ENCODE measurements at regions not wholly inside any gene's neighbourhood (a gene's known extent, or its start where the extent isn't known, plus 50 kb on each side); places are given as distances from the start of the nearest gene placed in this dataset.

DNA sequence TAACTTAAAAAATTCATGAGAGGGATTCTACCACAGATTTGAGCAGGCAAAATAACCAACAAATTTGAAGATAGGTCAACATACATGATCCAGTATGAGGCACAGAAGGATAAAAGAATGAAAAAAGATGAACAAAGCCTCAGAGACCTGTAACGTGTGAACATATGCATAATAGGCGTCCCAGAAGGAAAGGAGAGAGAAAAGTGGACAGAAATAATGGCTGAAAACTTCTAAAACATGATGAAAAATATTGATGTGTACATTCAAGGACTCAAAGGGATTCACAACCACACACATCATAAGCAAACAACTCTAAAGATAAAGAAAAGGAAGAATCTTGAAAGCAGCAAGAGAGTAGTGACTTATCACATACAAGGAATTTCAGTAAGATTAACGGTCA is 100.1 kb upstream of the PARD3B start:
- intact Hi-C loops (cut with DNase I; ENCODE audit: low total_unique reads): no loop called here

DNA sequence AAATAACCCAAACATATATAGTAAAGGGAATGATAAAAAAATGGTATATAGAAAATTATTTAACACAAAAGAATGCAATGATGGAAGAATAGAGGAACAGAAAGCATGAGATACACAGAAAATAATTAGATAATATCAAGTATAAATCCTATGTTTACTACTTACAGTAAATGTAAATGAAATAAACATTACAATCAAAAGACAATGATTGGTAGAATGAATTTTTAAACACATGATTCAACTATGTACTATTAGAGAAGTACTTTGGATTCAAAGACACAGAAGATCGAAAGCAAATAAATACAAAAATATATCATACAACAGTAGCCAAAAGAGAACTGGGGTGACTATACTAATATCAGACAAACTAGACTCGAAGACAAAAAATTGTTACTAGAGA is 97.6 kb upstream of the PARD3B start:
- in situ Hi-C loops (cut with MboI; ENCODE audit: low sequenced_read_pairs in 4 of 4): no loop called here
- Histone ChIP-seq H3K4me1 (no peaks in the 10 kb centered on the region), H3K27ac (no peak overlapping the region), H3K4me3 (no peak overlapping the region), H3K27me3 (no peaks in the 10 kb centered on the region), H3K9me3 (no peaks in the 10 kb centered on the region), H3K36me3 (no peaks in the 10 kb centered on the region)
- ATAC-seq: no peak
- intact Hi-C loops (cut with DNase I; ENCODE audit: low total_unique reads): no loop called here
- DNase-seq: no peak
- TF ChIP-seq POLR2A (IDR thresholded peaks at IDR 0.05): no peak
- TF ChIP-seq CTCF (IDR thresholded peaks at IDR 0.05 in 4 of 5, conservative IDR thresholded peaks at IDR 0.05 in 1 of 5): no peak

More for the DNA sequence above, 100.1 kb upstream of the PARD3B start:
- Histone ChIP-seq H3K27ac (no peak overlapping the region), H3K4me3 (no peak overlapping the region), H3K36me3 (no peaks in the 10 kb centered on the region), H3K9me3 (no peaks in the 10 kb centered on the region), H3K4me1 (no peaks in the 10 kb centered on the region), H3K27me3 (no peaks in the 10 kb centered on the region)
- in situ Hi-C loops (cut with MboI; ENCODE audit: low sequenced_read_pairs in 4 of 4): no loop called here
- no peak for DNase-seq
- TF ChIP-seq CTCF (IDR thresholded peaks at IDR 0.05 in 4 of 5, conservative IDR thresholded peaks at IDR 0.05 in 1 of 5): no peak
- no peak for TF ChIP-seq POLR2A (IDR thresholded peaks at IDR 0.05)
- no peak for ATAC-seq

GRCh38 chr2:204449977-204450376 is 95.3 kb upstream of the PARD3B start:
- Histone ChIP-seq H3K9me3 (no peaks in the 10 kb centered on the region), H3K27me3 (no peaks in the 10 kb centered on the region), H3K36me3 (no peaks in the 10 kb centered on the region), H3K4me3 (no peak overlapping the region), H3K27ac (no peak overlapping the region), H3K4me1 (no peaks in the 10 kb centered on the region)
- TF ChIP-seq CTCF (IDR thresholded peaks at IDR 0.05 in 4 of 5, conservative IDR thresholded peaks at IDR 0.05 in 1 of 5): no peak
- no peak for TF ChIP-seq POLR2A (IDR thresholded peaks at IDR 0.05)
- DNase-seq (no peak), ATAC-seq (no peak)
- intact Hi-C loops (cut with DNase I; ENCODE audit: low total_unique reads): no loop called here
- in situ Hi-C loops (cut with MboI; ENCODE audit: low sequenced_read_pairs in 4 of 4): no loop called here

GRCh38 chr2:204451766-204452165 is 93.5 kb upstream of the PARD3B start:
- no peak for TF ChIP-seq CTCF (IDR thresholded peaks at IDR 0.05 in 4 of 5, conservative IDR thresholded peaks at IDR 0.05 in 1 of 5)
- TF ChIP-seq POLR2A (IDR thresholded peaks at IDR 0.05): no peak
- no peaks in the 10 kb centered on the region for H3K9me3 ChIP-seq
- no peak for ATAC-seq
- no peaks in the 10 kb centered on the region for H3K27me3 ChIP-seq
- H3K4me1 ChIP-seq: no peaks in the 10 kb centered on the region
- no peak for DNase-seq
- H3K4me3 ChIP-seq: no peak overlapping the region
- no peak overlapping the region for H3K27ac ChIP-seq
- no peaks in the 10 kb centered on the region for H3K36me3 ChIP-seq
- intact Hi-C loops (cut with DNase I; ENCODE audit: low total_unique reads) (no loop called here), in situ Hi-C loops (cut with MboI; ENCODE audit: low sequenced_read_pairs in 4 of 4) (no loop called here)

- H3K4me1 ChIP-seq: no peaks in the 10 kb centered on the region
- no peak overlapping the region for H3K27ac ChIP-seq
- DNase-seq: no peak
- in situ Hi-C loops (cut with MboI; ENCODE audit: low sequenced_read_pairs in 4 of 4): no loop called here
- H3K27me3 ChIP-seq: no peaks in the 10 kb centered on the region
- no peak overlapping the region for H3K4me3 ChIP-seq
- peak in 1 of 2 donors; percentile 50 for ATAC-seq
- intact Hi-C loops (cut with DNase I; ENCODE audit: low total_unique reads): no loop called here
- H3K9me3 ChIP-seq: no peaks in the 10 kb centered on the region
- TF ChIP-seq POLR2A (IDR thresholded peaks at IDR 0.05) (no peak), CTCF (IDR thresholded peaks at IDR 0.05 in 4 of 5, conservative IDR thresholded peaks at IDR 0.05 in 1 of 5) (no peak)
- H3K36me3 ChIP-seq: no peaks in the 10 kb centered on the region
Observed at GRCh38 chr2:204452464-204453023, 92.7 kb upstream of the PARD3B start.
